HL-60 (cell line): ENCODE measurements at regions not wholly inside any gene's neighbourhood (a gene's known extent, or its start where the extent isn't known, plus 50 kb on each side); places are given as distances from the start of the nearest gene placed in this dataset.

Experiments
- CTCF ChIP-seq: IDR thresholded peaks from one replicate; pipeline ENCODE4 v1.5.1; 2011; ENCODE audit warnings: low read length, control low read depth, inconsistent platforms; ENCODE audit not compliant: insufficient read depth
- POLR2AphosphoS5 ChIP-seq: IDR thresholded peaks from 2 replicates; pipeline ENCODE4 v1.6.1; 2012; ENCODE audit warnings: low read depth
- REST ChIP-seq: IDR thresholded peaks from 2 replicates; pipeline ENCODE4 v1.6.1; 2012; ENCODE audit warnings: low read depth; ENCODE audit not compliant: insufficient replicate concordance

- TF ChIP-seq CTCF (no peak), POLR2AphosphoS5 (no peak), REST (no peak)
These were observed 120.9 kb upstream of the NAMPT start for GRCh38 chr7:106405697-106406141.
